ENCODE measurements at regions not wholly inside any gene's neighbourhood (a gene's known extent, or its start where the extent isn't known, plus 50 kb on each side); places are given as distances from the start of the nearest gene placed in this dataset.
A peak's percentile ranks its signal among the peaks of the same experiment; 100 is the strongest.

- no peak for TF ChIP-seq ZBTB34 (CRISPR knock-in tag; IDR thresholded peaks at IDR 0.05)
- TF ChIP-seq ZNF337 (CRISPR knock-in tag; IDR thresholded peaks at IDR 0.05; ENCODE audit: borderline replicate concordance, low read depth): no peak
- TF ChIP-seq, protein P1, sequence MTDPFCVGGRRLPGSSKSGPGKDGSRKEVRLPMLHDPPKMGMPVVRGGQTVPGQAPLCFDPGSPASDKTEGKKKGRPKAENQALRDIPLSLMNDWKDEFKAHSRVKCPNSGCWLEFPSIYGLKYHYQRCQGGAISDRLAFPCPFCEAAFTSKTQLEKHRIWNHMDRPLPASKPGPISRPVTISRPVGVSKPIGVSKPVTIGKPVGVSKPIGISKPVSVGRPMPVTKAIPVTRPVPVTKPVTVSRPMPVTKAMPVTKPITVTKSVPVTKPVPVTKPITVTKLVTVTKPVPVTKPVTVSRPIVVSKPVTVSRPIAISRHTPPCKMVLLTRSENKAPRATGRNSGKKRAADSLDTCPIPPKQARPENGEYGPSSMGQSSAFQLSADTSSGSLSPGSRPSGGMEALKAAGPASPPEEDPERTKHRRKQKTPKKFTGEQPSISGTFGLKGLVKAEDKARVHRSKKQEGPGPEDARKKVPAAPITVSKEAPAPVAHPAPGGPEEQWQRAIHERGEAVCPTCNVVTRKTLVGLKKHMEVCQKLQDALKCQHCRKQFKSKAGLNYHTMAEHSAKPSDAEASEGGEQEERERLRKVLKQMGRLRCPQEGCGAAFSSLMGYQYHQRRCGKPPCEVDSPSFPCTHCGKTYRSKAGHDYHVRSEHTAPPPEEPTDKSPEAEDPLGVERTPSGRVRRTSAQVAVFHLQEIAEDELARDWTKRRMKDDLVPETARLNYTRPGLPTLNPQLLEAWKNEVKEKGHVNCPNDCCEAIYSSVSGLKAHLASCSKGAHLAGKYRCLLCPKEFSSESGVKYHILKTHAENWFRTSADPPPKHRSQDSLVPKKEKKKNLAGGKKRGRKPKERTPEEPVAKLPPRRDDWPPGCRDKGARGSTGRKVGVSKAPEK (CRISPR knock-in tag; IDR thresholded peaks at IDR 0.05; ENCODE audit: borderline replicate concordance): no peak
- TF ChIP-seq HOXA3 (CRISPR knock-in tag; IDR thresholded peaks at IDR 0.05): 0 out of 2 replicates have a peak, but pooled peaks have one; percentile 27
- peak; percentile 3; the same call in 1 of the 2 replicates for TF ChIP-seq STAG1 (CRISPR knock-in tag; IDR thresholded peaks at IDR 0.05)
- TF ChIP-seq, protein P2, sequence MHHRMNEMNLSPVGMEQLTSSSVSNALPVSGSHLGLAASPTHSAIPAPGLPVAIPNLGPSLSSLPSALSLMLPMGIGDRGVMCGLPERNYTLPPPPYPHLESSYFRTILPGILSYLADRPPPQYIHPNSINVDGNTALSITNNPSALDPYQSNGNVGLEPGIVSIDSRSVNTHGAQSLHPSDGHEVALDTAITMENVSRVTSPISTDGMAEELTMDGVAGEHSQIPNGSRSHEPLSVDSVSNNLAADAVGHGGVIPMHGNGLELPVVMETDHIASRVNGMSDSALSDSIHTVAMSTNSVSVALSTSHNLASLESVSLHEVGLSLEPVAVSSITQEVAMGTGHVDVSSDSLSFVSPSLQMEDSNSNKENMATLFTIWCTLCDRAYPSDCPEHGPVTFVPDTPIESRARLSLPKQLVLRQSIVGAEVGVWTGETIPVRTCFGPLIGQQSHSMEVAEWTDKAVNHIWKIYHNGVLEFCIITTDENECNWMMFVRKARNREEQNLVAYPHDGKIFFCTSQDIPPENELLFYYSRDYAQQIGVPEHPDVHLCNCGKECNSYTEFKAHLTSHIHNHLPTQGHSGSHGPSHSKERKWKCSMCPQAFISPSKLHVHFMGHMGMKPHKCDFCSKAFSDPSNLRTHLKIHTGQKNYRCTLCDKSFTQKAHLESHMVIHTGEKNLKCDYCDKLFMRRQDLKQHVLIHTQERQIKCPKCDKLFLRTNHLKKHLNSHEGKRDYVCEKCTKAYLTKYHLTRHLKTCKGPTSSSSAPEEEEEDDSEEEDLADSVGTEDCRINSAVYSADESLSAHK (CRISPR knock-in tag; IDR thresholded peaks at IDR 0.05; ENCODE audit: borderline replicate concordance): no peak
- TF ChIP-seq ZSCAN20 (CRISPR knock-in tag; IDR thresholded peaks at IDR 0.05; ENCODE audit: borderline replicate concordance): no peak
- TF ChIP-seq ZNF678 (CRISPR knock-in tag; IDR thresholded peaks at IDR 0.05): no peak
- TF ChIP-seq TAF1 (CRISPR knock-in tag; IDR thresholded peaks at IDR 0.05): no peak
- no peak for TF ChIP-seq CBX1 (IDR thresholded peaks at IDR 0.05; ENCODE audit: low read depth)
- TF ChIP-seq SP140L (CRISPR knock-in tag; IDR thresholded peaks at IDR 0.05; ENCODE audit: borderline replicate concordance): no peak
- TF ChIP-seq TRIM24 (CRISPR knock-in tag; IDR thresholded peaks at IDR 0.05): no peak
- no peak for TF ChIP-seq ZNF367 (CRISPR knock-in tag; IDR thresholded peaks at IDR 0.05; ENCODE audit: borderline replicate concordance)
- TF ChIP-seq KDM1A (CRISPR knock-in tag; IDR thresholded peaks at IDR 0.05): no peak
- TF ChIP-seq GTF2F1 (IDR thresholded peaks at IDR 0.05; ENCODE audit: low read length): no peak
- TF ChIP-seq, protein P3, sequence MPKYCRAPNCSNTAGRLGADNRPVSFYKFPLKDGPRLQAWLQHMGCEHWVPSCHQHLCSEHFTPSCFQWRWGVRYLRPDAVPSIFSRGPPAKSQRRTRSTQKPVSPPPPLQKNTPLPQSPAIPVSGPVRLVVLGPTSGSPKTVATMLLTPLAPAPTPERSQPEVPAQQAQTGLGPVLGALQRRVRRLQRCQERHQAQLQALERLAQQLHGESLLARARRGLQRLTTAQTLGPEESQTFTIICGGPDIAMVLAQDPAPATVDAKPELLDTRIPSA (CRISPR knock-in tag; IDR thresholded peaks at IDR 0.05; ENCODE audit: borderline replicate concordance): no peak
- TF ChIP-seq NFYB (CRISPR knock-in tag; IDR thresholded peaks at IDR 0.05): no peak
- TF ChIP-seq GABPB1 (CRISPR knock-in tag; IDR thresholded peaks at IDR 0.05): no peak
- no peak for TF ChIP-seq ZNF251 (CRISPR knock-in tag; IDR thresholded peaks at IDR 0.05)
- no peak for TF ChIP-seq CHD2 (IDR thresholded peaks at IDR 0.05; ENCODE audit: low read depth, low read length)
- 0 out of 2 replicates have a peak, but pooled peaks have one; percentile 27 for TF ChIP-seq HDAC2 (CRISPR knock-in tag; IDR thresholded peaks at IDR 0.05)
- TF ChIP-seq HIVEP1 (CRISPR knock-in tag; IDR thresholded peaks at IDR 0.05): no peak
- TF ChIP-seq, protein P4, sequence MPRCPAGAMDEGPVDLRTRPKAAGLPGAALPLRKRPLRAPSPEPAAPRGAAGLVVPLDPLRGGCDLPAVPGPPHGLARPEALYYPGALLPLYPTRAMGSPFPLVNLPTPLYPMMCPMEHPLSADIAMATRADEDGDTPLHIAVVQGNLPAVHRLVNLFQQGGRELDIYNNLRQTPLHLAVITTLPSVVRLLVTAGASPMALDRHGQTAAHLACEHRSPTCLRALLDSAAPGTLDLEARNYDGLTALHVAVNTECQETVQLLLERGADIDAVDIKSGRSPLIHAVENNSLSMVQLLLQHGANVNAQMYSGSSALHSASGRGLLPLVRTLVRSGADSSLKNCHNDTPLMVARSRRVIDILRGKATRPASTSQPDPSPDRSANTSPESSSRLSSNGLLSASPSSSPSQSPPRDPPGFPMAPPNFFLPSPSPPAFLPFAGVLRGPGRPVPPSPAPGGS (CRISPR knock-in tag; IDR thresholded peaks at IDR 0.05): no peak
- TF ChIP-seq DMAP1 (CRISPR knock-in tag; IDR thresholded peaks at IDR 0.05): no peak
These were observed 608.4 kb downstream of the RAB28 start (continued) for GRCh38 chr4:12875640-12876243.

Measured in HepG2 (cell line).